HG03354 (cell line): ENCODE measurements at regions not wholly inside any gene's neighbourhood (a gene's known extent, or its start where the extent isn't known, plus 50 kb on each side); places are given as distances from the start of the nearest gene placed in this dataset.

Experiments used
- ATAC-seq: cut with Tn5 transposase; IDR thresholded peaks from one replicate; pipeline ENCODE4 v1.9.1; 2021; ENCODE audit warnings: mild to moderate bottlenecking; ENCODE audit not compliant: unreplicated experiment, poor library complexity, severe bottlenecking

DNA sequence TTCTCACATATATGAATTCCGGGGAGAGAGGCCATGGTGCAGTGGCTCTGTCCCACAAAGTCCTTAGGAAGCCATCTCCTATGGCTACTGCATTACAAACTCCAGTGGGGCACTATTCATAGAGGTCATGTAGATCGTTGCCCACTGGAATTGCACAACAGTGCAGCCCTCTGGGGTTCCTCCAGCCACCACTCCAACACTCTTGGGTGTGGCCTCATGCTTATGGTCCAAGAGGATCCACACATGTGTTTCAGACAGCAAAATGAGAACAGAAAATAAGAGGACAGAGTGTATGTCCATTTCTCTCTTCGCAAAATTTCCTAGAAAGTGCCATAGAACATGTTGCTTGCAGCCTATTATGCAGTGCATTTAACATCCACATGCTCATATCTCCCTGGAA lies 444.2 kb upstream of the FAM241A start:
- ATAC-seq, result no peak

DNA sequence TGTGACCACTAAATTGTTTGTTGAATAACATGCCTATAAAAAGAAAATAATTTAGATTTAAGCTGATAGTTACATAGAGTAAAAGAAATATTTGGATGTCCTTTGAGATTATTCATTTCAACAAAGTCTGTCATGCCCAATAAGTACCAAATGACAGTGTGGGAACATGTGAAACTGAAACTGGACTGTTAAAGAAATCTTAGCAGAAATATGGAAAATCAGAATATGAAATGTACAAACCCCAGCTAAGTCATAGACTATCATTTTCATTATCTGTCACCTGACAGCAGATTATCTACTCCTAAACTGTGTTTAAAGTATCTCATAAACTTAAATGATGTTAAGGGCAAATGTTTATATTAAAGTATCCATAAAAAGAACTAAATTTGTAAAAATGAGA lies 437.8 kb upstream of the FAM241A start:
- peak; percentile 56 for ATAC-seq

DNA sequence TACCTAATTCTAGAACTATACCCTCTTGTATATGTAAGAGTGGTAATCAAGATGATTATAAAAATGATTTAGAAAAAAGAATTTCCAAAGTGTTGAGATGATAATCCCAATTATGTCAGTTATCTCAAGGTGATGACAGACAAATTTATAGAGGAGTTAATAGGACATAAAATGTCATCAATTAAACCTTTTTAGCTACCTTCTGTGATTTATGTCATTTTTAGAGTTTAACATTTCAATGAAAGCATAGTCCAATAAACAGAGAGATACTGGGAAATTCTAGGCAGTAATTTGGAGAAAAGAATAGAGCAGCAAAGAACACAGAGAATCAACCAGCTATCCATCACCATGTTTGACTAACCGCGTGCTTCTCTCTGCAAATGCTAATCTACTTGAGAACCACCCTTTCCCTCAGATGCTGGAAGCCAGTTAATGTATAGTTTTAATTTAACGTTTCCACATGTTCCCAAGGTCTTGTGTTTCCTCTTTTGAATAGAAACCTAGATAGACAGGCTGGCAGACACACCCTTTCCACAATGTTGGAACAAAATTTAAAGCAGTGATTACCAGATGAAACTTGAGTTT lies 433.1 kb upstream of the FAM241A start:
- no peak for ATAC-seq

DNA sequence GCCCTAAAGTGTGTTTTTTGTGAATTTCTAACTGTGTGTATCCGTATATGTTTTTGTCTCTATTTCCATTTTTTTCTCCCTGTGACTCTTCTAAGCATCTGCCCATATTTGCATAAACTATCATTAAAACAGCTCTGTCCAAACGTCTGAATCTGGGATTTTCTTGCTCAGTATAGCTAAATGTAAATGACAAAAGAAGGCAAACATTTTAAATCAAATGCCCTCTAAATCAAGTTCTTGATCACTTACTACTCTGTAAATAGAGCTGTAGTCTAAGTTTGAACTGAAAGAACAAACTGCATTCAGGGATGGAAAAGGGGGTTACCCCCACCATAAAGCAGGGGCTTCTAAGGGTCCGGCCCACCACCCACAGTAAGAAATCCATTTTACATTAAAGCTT lies 432.0 kb upstream of the FAM241A start:
- no peak for ATAC-seq

DNA sequence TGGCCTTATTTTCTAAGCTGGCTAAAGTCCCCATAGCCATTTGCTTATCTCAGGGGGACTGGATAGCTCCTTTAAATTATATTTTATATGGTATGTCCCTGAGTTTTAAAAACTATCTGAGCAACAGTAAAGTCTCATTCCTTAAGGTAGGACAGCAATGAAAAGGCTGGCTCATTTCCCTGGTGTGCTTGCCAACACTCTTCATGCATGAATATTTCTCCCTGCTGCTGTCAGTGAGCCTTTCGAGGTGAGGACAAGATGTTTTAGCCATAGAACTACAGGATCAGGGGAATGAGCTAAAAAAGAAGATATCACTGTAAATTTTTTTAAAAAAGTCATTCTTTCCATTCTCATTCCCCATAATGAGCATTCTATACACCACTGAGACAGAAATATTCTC lies 427.3 kb upstream of the FAM241A start:
- no peak for ATAC-seq

DNA sequence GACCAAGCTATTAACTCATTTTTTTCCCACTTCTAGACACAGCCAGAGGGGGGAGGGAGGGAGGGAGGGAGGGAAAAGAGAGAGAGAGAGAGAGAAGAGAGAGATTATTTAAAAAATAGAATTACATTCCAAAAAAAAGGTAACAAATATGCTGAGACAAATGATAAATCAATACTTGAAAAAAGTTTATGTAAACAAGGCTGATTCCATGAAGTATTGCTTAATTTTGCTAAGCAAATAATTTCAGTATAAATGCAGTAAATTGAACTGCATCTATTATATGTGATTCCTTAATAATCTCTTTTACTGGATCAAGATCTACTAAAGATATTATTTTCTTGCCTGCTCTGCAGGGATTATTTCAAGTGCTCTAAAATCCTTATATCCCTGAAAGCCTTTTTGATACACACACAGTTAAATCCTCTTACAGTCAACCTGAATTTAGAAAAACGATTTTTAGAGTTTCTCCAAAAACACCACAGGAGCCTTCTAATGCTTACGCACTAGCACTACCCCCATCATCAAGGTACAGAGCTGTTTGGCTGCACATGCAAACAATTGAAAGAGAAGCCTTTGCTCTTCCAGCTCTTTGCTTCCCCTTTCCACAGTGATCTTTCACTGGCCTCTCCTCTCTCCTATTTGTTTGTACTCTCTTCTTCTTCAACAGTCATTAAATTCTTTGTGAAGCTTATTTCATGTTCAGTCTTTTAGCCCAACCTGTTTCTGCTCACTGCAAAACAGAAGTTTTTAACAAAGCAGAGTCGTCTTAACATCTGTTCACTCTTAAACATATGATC lies 426.3 kb upstream of the FAM241A start:
- no peak for ATAC-seq

DNA sequence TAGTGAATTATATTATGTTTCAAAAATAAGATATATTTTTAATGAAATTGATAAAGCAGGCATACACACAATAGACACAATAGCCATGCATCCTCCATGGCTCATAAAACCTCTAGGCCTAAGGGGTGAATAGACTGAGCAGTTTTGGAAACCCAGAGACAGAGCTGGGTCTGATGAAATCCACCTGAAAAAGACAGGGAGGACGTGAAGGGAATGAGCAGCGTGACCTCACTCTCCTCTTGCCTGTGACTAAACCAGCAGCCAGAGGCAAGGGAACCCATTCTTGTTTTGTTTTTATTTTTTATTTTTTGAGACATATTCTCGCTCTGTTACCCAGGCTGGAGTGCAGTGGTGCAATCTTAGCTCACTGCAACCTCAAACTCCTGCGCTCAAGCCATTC lies 424.4 kb upstream of the FAM241A start:
- no peak for ATAC-seq

DNA sequence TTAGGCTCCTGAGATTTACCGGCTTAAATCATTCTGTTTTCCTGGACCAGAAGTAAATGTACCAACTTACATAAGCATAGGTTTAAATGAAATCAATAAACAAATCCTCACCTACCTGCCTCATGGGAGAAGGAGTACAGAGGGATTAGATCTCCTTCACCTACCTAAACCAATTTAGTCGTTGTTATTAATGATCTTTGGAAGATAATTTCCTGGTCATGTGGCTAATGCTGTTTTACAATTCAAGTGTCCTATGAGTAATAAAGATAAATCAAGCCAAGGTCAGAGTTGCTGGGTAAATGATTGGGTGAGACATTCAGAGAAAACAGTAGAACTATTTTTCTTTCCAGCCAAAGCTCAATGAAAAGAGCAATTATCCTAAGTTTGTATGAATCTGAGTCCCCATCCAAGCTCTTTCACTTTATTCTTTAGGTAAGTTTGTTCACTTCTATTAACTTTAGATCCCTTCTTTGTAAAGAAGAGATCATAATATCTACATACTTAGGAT lies 423.0 kb upstream of the FAM241A start:
- ATAC-seq, result no peak

DNA sequence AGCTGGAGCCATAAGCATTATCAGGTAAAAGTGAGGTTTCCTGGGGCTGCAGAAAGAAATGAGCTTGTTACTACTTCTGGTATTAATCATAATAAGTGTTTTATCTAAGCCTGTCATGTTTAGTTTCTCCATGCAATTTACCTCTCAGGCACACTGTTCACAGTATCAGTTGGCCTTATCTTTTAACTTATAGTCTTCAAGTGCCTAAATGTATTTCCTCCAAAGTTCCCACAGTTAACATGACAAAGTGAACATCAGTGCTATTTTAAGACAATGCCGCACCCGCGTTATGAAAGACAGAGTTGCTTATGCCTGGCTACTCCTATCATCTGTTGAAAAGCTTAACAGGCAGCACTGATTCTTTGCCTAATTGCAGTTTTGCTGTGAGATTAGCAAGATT lies 408.7 kb upstream of the FAM241A start:
- no peak for ATAC-seq

DNA sequence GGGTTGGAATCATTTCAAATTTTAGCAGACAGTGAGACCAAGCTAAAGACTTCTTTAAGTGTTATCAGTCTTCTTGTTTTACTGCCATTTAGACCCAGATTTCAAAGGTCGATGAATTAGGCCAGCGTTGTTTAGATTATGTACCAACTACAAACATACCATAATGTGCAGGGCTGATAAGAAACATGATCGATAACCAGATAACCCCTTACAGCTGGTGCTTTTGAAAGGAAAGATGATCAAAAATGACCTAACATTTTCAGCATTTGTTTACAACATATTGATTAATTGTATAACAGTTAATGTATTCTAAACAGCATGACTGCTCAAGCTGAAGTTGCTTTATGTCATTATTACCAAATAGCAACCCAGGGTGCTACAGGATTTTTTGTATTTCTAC lies 400.4 kb upstream of the FAM241A start:
- ATAC-seq, result no peak

DNA sequence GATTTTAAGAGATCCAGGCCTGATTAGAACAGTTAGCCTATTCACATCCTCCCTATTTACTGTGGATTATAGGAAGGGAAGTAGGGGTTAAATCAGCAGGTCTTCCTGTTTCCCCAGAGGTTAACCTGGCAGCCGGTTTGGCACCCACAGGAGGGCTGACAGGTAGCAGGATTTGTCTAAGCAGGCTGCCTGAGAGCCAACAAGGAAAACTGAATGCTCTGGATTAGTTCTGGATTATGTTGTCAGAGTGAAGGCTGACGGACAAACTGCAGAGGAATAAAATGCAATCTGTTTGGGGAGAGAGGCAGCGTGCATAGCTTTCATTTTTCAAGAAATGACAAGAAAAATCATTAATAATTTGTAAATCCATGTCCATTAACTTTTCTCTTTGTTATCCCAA lies 397.1 kb upstream of the FAM241A start:
- no peak for ATAC-seq

DNA sequence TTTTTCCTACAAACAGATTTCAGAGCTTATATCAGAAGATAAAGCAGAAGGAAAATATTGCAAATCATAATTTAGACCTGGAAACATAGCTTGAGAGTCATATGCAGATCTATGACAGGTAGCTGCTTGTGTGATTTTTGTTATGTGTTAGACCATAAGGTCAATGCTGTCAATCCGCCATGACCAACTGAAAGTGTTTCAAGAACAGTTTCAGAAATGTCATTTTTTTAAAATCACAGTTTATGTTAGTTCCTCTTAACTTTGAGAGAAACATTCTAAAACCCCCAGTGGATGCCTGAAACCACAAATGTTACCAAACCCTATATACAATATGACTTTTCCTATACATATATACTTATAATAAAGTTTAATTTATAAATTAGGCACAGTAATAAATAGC lies 391.3 kb upstream of the FAM241A start:
- ATAC-seq, result no peak

DNA sequence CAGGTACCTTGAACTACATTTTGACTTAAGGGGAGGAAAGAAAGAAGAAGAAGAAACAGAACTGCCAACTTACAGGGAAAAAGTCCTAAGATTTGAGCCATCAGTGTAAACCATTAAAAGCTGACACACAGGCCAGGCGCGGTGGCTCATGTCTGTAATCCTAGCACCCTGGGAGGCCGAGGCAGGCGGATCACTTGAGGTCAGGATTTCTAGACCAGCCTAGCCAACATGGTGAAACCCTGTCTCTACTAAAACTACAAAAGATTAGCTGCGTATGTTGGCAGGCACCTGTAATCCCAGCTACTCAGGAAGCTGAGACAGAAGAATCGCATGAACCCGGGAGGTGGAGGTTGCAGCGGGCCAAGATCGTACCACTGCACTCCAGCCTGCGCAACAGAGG lies 389.7 kb upstream of the FAM241A start:
- no peak for ATAC-seq

DNA sequence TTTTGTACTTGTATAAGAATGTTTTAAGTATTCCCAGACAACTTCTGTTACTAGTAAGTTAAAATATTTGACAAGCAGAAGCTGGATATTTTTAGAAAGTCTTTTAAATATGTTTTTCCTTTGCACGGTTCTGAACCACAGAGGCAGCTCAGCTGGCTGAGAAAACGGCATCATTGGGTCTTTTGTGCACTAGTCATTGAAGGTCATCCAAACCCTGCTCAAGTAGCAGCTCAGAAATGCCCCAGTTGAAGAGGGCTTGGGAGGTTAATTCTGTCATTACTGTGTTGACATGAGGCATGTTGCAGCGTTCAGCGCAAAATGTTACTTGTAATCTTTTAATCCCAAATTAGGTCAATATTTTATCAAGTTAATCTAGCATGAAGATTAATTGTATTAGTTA lies 383.7 kb upstream of the FAM241A start:
- no peak for ATAC-seq

DNA sequence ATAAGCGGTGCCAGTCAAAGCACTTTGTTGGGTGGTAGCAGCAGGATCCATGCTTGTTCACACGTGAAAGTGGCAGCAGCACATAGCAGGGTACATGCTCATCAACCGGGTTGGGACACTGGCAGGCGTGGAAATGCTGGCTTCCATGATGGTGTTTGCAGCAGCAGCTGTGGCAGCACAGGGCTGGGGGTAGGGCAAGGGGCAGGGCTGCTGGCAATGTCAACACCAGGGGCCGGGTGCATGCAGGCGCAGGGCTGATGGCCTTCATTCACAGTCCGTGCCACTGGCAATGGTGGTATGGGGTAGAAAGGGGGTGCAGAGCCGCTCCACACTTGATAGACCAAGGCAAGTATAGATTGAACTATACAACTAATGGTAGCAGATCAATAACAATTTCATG lies 374.7 kb upstream of the FAM241A start:
- ATAC-seq, result no peak

DNA sequence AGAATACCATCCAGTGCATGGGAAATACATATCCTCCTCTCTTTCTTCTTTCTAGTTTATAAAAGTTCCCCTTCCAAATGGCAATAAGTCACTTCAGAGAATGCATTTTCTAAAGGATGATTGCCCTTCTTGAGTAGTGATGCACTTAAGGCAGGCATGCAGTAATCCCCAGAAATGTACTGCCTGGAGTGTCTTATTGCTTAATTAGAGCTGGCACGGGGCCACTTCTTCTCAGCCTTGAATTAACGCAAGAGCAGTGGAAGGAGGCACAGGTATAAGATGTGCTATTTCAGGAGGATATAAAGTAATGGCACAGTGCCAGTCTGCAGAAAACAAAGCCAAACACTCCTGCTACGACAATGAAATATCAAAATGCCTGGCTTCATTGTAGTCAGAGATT lies 371.4 kb upstream of the FAM241A start:
- ATAC-seq, result no peak

DNA sequence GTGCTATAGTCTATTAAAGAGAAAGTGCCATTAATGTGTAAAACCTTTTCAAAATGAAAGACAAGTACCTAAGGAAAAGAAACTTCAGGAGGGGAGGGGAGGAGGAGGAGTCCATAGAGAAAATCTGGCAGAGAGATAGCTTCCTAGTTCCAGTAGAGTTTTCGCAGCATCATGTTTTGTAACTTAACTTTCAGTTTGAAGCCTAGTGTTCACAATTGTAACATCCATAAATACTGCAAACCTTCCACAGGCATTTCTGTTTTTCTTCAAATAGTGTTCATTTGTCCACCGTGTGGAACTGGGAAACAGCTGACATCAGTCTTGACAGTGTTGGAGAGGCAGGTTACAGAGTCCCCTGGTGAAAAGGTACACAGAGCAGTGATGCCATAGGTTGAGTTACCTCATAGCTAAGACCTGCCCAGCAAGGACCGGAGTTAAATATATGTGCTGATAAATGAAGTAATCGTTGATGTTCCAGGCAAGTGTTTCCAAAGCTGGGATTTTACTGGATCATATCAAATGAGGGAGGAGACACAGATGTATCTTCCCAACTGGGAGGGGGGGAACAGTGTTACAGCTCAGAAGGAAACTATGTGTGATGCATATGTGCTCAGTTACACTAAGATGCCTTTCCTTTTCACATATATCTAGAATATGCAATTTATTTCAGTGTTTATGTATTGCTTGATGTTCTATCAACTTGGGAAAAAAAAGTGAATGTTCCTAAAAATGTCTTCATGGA lies 369.5 kb upstream of the FAM241A start:
- ATAC-seq, result no peak

DNA sequence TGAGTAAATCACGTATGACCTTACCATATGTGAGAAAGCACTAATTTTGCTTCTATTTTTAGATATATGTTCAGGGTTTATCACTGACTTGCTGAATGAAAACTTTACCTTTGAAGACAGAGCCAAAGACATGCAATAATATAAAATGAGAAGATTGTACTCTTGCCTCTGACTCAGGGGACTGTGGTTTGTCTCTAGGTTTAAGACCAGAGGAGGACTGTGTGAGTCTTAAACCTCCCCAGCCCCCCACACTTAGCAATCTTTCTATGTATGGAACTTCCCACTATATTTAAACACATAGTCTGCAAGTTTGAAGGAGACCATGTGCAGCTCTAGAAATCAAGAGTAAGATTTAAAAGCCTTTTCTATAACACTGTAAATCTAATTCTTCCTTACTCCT lies 368.7 kb upstream of the FAM241A start:
- ATAC-seq, result no peak

DNA sequence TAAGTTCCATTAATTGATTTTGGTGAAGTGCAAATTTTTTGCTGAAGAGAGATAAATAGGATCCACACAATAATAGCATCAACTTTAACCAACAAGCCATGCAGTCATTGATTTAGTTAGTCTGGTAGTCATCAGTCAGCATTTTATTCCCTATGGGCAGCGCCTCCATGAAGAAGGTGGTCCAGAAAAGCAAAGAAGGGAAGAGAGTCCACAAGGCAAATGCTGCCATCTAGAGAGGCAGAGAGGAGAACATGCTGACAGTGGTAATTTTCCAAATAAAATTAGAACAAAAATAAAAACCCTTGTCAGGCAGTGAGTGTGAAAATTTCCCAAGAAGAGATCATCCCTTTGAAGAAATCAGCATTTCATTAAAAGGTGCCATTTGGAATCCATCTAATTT lies 366.7 kb upstream of the FAM241A start:
- ATAC-seq, result no peak

DNA sequence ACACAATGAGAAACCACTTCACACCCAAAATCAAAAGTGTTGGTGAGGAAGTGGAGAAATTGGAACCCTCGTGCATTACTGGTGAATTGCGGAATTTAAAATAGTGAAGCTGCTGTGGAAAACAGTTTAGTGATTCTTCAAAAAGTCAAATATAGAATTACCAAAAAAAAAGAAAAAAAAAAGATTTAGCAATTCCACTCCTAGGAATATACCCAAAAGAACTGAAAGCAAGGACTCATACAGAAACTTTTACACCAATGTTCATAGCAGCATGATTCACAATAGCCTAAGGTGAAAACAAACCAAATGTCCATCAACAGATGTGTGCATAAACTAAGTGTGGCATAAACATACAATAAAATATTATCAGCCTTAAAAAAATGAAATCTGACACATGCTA lies 364.3 kb upstream of the FAM241A start:
- ATAC-seq, result no peak

DNA sequence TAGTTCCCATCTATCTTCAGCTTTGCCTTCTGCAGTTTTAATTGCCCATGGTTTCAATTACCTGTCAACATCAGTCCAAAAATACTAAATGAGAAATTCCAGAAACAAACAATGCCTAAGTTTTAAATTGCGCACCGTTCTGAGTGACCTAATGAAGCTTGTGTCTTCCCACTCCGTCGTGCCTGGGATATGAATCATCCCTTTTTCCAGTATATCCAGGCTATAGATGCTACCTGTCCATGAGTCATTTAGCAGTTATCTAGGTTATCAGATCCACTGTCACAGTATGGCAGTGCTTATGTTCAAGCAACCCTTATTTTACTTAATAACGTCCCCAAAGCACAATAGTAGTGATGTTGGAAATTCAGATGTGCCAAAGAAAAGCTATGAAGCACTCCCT lies 363.6 kb upstream of the FAM241A start:
- no peak for ATAC-seq
